Stimulated activated CD4-positive, alpha-beta T cell treated with anti-CD3 and anti-CD28 coated beads, Interleukin-4, amount 100 ng/mL, for 4 hours (primary cell): ENCODE measurements at regions not wholly inside any gene's neighbourhood (a gene's known extent, or its start where the extent isn't known, plus 50 kb on each side); places are given as distances from the start of the nearest gene placed in this dataset.

Experiments used
- DNase-seq, 2 experiments: peaks; one replicate each; pipeline ENCODE4 v3.0.0-alpha.2; 2020

DNA sequence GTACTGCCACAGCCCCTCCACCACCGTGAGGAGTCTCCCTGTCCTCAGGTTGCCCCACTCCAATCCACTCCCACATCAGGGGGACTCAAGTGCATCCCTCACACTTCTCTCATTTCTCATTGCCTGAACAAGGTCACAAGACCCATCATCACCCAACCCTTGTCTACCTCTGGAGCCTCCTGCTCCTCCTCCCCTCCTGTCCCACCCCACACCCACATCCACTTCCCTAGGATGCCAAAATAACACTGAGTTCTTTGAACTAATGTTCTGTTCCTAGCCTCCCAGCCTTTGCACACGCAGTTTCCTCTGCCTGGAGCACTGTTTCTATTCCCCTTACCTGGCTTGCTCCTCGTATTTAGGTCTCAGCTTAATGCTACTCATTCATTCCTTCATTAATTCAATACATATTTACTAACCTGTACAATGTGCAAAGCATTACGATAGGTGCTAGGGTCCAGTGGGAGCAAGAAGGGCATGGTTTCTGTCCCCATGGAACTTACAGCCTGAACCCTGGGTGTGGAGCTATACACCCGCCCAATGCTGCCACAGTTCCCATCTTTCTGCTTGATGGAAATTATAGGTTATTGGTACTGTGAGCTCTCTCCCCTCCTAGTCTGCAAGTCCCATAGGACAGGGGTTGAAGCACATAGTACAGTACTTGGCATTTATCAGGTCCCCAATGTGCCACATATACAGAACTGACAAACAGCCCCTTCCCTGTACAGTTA is 96.1 kb upstream of the GRIK3 start:
- DNase-seq: no peak

- DNase-seq: no peak
These were observed 97.0 kb upstream of the GRIK3 start for GRCh38 chr1:37131281-37131680.

DNA sequence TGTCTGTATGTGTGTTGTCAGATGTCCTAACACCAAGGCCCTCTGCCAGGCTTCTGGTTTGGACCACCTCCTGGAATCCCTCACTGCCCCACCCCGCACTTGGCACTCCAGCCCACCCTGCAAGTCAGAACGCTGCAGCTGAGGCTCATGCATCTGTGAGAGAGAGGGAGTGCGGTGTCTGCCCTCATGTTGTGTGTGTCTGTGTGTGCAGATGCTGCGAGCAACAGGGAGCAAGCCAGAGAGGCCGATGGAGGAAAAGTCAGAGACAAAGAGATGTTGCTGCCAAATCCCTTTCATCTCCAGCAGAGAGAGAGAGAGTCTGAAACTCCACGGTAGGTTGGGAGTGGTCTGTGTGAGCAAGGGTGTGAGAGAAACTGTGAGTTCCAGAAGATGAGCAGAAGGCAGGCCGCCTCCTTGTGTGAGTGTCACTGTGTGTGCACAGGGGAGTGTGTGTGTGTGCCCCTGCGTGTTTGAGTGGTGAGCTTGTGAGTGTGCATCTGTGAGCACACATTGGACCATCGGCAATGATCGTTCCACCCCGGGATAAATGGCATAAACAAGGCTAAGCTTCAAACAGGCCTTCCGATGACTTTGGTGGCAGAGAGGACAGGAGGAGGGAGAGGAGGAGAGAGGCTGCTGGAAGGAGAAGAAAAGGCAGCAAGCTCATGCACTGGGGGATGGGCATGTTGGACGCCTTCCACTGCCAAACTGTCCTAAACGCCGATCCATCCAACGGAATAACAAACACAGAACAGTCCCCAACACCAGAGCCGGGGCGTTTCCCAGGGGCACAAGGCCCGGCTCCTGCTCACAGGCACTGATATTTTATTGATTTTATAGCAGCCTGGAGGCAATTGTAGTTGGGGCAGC is 99.2 kb upstream of the GRIK3 start:
- DNase-seq: no peak

- DNase-seq: no peak
These were observed 100.3 kb upstream of the GRIK3 start for GRCh38 chr1:37134599-37134998.

- DNase-seq: no peak
These were observed 100.7 kb upstream of the GRIK3 start for GRCh38 chr1:37135032-37135431.

DNA sequence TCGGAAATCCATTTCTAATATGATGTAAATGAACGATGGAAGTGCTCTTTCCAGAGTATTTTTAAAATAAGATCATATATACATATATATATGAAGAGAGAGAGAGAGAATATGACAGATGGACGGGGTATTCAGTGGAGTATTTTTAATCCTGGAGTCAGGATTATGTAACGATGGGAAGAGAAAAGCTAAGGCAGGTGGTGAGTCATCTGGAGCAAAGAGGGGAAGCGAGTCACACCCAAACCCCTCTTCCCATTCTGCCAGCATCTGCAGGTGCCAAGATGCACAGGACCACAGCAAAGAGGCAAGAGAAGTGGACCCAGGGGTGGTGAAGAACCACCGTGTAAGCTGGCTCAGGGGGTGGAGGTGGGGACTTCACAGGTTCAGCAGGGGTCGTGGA is 102.7 kb upstream of the GRIK3 start:
- DNase-seq: no peak

GRCh38 chr1:37137601-37138000 is 103.3 kb upstream of the GRIK3 start:
- no peak for DNase-seq

GRCh38 chr1:37143800-37144199 is 109.5 kb upstream of the GRIK3 start:
- no peak for DNase-seq

- DNase-seq: no peak
These were observed 111.8 kb upstream of the GRIK3 start for GRCh38 chr1:37146071-37146470.

GRCh38 chr1:37147392-37147831 is 113.1 kb upstream of the GRIK3 start:
- DNase-seq: no peak

- no peak for DNase-seq
These were observed 113.6 kb upstream of the GRIK3 start for GRCh38 chr1:37147906-37148305.

GRCh38 chr1:37148663-37149062 is 114.3 kb upstream of the GRIK3 start:
- DNase-seq: no peak

- no peak for DNase-seq
These were observed 115.0 kb upstream of the GRIK3 start for GRCh38 chr1:37149296-37149695.

GRCh38 chr1:37150986-37151385 is 116.7 kb upstream of the GRIK3 start:
- DNase-seq: no peak

DNA sequence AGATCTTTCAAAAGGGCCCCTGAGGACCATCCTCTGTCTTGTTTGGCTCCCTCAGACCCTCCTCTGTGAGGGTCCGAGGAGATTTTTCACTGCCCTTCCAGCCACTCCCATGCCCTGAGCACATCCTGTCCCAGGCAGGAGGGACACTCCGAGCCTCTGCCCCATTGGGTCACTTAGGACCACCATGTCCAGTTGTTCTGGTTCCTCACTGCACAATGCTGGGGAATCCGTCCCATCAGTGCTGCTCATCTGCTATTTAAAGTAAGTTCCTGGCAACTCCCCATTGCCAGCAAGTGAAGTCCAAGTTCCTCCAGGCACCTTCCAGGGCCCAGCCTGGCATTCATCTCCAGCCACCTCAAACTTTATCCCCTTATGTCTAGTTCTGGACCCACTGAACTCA is 117.5 kb upstream of the GRIK3 start:
- no peak for DNase-seq

GRCh38 chr1:37152491-37152890 is 118.2 kb upstream of the GRIK3 start:
- no peak for DNase-seq

DNA sequence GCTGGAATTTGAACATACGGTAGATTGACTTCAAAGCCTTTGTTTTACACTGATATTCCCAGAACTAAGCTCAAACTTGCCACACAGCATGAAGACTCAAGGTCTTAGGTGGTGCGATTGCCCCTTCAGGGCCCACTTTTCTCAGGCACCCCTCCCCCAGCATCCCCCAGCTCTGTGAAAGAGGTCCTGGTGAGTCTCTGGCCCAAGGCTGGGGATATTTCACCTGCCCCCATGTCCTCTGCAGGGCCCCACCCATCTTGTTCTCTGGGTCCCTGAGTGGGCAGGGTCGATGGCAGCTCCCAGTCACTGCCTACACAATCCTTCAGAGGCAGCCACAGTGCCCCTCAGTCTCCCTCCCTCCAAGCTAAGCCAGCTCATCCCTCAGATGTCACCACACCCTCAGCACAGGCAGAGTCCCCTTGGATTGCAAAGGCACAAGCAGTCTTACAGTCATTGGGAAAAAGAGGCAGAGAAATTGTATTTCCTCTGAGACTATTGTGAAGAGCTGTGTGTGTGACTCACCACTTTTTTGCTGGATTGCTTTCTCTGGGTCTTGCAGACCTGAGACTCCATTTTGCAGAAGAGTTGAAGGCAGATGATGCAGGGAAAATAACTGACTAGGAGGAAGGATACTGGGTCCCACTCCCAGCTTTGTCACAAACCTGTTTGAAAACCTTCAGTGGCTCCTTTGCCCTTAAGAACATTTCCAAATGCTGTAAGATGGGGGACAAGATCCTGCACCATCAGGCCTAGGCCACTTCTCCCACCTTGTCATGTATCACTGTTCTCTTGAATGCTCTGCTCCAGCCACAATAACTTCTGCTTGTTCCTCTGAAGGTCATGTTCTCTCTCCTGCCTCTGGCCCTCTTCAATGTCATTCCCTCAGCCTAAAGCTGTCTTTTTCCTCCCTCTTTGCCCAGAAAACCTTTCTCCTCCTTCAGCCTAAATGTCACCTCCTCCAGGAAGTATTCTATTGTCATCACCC is 119.1 kb upstream of the GRIK3 start:
- no peak for DNase-seq

GRCh38 chr1:37156646-37157045 is 122.3 kb upstream of the GRIK3 start:
- DNase-seq: no peak

- no peak for DNase-seq
These were observed 123.3 kb upstream of the GRIK3 start for GRCh38 chr1:37157634-37158033.

DNA sequence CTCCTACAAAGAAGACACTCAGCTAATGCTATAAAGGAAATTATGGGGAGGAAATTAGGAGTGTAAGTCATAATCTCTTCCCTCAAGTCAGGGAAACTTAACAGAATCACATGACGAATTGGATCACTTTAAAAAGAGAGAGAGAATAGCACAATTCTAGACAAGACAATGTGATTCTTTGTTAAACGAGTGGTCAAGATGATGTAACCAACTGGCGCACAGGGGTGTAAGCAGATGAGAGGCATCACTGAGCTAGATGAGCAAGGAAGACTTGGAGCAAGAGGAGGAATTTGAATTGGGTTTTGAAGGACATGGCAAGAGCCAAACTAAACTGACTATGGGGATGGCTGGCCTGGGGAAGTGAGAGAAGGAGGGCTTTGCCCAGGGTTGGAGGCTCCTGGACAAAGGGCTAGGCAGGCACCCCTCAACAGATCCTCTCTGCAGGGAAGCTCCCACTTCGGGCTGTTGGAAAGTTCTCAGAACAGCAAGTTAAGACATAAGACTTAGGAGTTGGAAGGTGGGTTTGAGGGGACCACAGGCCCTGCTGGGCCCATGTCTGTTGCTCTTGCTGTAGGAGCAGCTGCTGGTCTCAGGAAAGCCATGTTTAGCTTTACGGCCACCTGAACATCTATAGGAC is 123.9 kb upstream of the GRIK3 start:
- no peak for DNase-seq

DNA sequence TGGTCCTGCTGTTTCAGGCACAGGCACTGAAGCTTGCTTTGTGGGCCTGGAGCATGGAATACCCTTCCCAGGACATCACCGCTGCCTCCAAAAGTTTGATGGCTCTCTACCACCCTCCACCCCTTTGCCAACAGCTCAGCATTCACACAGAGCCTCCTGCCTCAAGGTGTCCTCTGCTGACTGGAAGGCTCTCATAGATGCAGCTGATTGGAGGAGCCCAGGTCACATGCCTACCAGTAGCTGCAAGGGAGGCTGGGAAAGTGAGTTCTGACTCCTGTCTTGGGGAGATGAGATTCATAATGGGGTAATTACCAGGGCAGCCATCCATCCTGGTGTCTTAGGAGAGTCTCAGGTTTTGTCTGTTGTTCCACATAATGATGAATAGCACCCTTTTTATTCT is 124.8 kb upstream of the GRIK3 start:
- DNase-seq: no peak

DNA sequence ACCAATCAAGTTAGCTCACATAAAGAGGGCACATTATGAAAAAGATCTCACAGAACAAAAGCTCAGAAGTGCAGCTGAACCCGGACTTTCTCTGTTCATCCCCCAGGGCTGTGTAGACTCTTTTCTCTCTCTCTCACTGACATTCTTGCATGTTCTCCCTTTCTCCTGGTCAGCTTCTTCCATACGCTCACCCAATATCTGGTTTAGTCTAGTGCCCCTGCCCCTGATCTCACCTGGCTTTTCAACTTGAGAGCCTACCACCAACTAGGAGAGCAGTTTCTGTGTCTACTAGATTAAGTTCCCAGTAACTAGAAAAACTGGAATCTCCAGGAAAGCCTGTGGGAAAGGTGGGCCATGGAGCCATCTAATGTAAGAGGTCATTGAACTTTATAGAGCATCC is 126.9 kb upstream of the GRIK3 start:
- no peak for DNase-seq

- DNase-seq: no peak
These were observed 127.7 kb upstream of the GRIK3 start for GRCh38 chr1:37162059-37162458.
